ENCODE measurements at regions not wholly inside any gene's neighbourhood (a gene's known extent, or its start where the extent isn't known, plus 50 kb on each side); places are given as distances from the start of the nearest gene placed in this dataset.
"Not testable (repeated sequence)": the region's sequence is repeated elsewhere in the genome, so short reads cannot be mapped to it uniquely, and the experiment has no call there.

DNA sequence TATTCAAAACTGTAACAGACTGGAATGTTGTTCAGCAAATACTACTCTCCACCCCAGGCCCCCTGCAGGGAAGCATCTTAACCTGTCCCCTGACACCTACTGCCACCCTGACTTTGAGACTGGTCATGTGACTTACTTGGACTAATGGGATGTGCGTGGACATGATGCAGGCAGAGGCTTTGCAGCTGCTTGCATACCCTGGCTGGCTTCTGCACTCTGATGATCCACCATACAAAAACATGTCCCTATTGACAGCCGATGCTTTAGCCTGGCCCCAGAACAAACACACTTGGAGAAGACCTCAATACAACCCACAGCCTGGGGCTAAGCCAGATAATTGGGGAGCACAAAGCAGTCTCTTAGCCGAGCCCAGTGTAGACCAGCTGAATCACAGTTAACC, 180.5 kb downstream of the ATP6V0E2 start:
- not testable (repeated sequence) for H3K27ac ChIP-seq (replicated peaks); H3K4me3 ChIP-seq (replicated peaks; ENCODE audit: insufficient read depth, low read length); H3K27me3 ChIP-seq (ENCODE audit: insufficient read depth, poor library complexity, severe bottlenecking); DNase-seq (ENCODE audit: low read depth in 1 of 2, low spot score in 1 of 2)

DNA sequence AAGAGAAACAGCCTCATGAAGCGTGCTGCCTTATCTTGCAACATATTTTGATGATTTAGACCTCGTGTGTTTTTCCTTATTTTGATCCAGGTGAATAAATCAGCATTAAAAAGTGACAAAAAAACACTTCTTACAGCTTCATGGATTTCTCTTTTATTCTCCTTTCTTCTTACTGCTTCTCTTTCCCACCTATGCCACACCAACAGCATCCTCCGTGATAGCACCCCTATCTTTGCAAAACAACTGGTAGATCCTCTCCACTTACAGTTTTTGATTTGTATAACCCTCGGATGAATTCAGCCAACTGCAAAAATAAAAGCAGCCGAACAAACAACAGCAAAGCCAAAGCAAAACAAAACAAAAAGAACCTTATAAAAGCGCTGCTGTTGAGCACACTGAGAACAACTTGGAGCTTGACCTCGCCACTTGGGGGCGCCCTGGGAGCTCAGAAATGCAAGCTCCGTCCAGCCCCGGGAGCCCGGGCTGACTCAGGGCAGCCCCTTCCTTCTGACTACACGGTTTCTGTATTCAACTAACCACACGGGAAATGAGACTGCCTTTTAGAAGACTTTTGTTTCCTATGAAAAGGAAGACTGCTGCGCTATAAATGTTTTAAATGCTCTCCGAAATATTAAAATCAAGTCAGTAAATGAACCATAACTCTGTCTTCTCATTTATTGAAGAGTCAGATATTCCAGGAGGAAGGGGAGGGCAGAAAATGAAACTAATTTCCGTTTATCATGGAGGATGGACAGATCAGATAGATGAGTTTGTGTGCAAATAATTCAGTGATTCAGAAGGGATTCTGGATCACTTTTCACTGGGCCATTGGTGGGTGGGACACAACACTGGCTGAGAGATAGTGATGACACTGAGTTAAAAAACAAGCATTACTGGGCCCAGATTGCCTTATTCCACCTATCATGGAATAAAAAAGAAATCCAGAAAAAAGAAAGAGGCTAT, 186.8 kb downstream of the ATP6V0E2 start:
- H3K27me3 ChIP-seq (ENCODE audit: insufficient read depth, poor library complexity, severe bottlenecking); H3K27ac ChIP-seq (replicated peaks); H3K4me3 ChIP-seq (replicated peaks; ENCODE audit: insufficient read depth, low read length): not testable (repeated sequence)
- DNase-seq (ENCODE audit: low read depth in 1 of 2, low spot score in 1 of 2) = peak in 1 of 2 experiments; percentile 73

DNA sequence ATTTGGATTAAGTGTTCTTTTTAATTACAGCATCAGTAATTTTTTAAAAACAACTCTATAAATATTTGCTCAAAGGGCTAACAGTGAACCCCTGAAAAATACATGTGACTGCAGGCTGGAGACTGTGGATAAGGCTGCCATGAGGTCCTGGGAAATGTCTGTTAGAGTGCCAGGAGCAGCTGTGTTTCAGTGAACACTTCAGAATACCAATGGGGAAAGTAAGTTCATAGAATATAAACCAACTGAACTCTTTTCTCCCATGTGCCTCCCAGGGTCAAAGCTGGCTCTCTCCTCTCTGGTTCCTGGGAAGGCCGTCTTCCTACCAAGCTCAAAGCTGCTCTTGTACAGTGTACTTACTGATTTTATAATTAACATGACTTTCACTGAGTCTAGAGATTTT, 189.4 kb downstream of the ATP6V0E2 start:
- DNase-seq (ENCODE audit: low read depth in 1 of 2, low spot score in 1 of 2) = not testable (repeated sequence)

DNA sequence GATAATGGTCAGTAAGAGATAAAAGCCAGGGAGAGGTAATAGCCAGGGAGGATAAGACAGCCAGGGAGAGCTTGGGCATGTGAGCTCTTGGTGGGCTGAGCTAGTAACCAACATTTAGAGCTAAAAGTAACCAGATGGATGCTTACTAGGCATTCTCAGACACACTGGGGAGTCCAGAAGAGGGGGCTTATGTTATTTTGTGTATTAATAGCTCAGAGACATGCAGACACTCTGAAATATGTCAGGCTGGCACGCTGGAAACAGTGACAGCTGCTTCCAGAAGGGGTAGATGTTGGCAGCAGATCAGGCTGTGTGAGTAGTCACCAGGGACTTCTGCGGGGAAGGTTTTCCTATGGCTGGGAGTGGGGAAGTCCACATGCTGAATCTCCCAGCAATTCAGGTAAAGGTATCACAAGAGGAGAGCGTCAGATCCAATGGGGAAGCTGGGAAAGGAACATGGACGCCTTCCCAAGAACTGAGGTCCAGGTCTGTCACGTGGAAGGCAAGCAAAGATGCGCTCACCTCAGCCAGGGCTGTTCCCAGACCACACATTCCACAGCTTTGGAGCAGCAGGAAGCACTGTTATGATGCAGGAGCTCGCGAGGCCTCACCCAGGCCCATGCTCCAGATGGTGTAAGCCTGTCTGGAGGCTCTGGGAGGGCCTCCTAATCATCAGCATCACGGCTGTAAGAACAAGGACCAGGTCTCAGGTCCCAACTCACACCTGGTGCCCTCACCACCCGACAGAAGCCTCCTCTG, 196.0 kb downstream of the ATP6V0E2 start:
- not testable (repeated sequence) for H3K27me3 ChIP-seq (ENCODE audit: insufficient read depth, poor library complexity, severe bottlenecking); H3K4me3 ChIP-seq (replicated peaks; ENCODE audit: insufficient read depth, low read length); H3K27ac ChIP-seq (replicated peaks); DNase-seq (ENCODE audit: low read depth in 1 of 2, low spot score in 1 of 2)

More for the DNA sequence above, 189.4 kb downstream of the ATP6V0E2 start:
- not testable (repeated sequence) for H3K27me3 ChIP-seq (ENCODE audit: insufficient read depth, poor library complexity, severe bottlenecking); H3K27ac ChIP-seq (replicated peaks); H3K4me3 ChIP-seq (replicated peaks; ENCODE audit: insufficient read depth, low read length)

DNA sequence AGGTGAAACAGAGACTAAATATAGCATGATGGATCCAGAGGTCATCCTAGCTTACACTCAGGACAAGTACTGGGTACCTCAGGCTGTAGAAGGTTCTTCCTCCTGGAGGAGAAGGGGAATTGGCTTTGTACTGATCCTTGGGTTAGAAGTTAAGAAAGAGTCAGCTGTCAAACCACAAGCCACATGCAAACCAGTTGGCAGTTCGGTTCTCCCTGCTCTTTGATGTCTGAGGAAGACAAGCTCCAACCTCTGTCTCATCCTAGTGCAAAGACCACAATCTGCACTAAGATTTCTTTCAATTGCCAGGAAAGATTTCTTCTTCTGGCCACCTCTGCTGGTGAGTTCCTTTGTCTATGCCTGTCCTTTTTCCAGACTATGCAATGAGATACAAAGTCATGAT, 203.8 kb downstream of the ATP6V0E2 start:
- not testable (repeated sequence) for H3K27ac ChIP-seq (replicated peaks); H3K4me3 ChIP-seq (replicated peaks; ENCODE audit: insufficient read depth, low read length); H3K27me3 ChIP-seq (ENCODE audit: insufficient read depth, poor library complexity, severe bottlenecking)
- peak in 1 of 2 experiments; percentile 17 for DNase-seq (ENCODE audit: low read depth in 1 of 2, low spot score in 1 of 2)

DNA sequence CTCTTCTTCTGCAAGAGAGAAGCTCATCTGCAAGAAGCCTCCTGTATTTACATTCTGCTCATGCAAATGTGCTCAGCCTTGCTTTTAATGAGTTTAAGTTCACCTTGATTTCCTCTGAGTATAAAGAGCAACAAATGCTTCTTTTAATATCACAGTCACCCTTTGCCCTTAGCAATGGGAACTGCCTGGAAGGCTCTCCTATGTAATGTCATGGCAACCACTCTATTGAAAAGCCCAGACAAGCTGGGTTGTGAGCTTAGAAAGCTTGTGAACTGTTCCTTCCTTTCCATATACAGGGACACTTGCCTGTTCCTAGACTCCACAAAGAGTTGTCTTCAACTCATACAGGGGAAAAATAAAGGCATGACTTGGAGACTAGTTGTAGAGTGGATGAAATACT, 208.1 kb downstream of the ATP6V0E2 start:
- H3K4me3 ChIP-seq (replicated peaks; ENCODE audit: insufficient read depth, low read length); H3K27ac ChIP-seq (replicated peaks); DNase-seq (ENCODE audit: low read depth in 1 of 2, low spot score in 1 of 2); H3K27me3 ChIP-seq (ENCODE audit: insufficient read depth, poor library complexity, severe bottlenecking): not testable (repeated sequence)

DNA sequence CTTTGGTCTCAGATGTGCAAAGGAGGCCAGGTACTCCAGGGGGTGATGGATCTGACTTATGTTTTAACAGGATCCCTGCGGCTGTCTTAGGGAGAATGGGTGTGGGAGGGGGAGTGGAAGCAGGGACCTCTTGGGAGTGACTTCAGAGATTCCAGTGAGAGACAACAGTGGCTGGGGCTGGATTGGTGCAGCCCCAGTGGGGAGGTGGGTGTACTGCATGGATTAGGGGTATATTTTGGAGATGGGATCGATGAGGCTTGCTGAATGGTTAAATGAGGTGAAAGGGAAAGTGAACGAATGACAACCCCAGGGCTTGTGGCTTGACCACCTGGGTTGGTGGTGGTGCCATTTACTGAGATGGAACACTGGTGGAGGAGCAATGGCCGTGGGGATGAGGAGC, 211.0 kb downstream of the ATP6V0E2 start:
- not testable (repeated sequence) for H3K27ac ChIP-seq (replicated peaks); H3K4me3 ChIP-seq (replicated peaks; ENCODE audit: insufficient read depth, low read length); H3K27me3 ChIP-seq (ENCODE audit: insufficient read depth, poor library complexity, severe bottlenecking); DNase-seq (ENCODE audit: low read depth in 1 of 2, low spot score in 1 of 2)

DNA sequence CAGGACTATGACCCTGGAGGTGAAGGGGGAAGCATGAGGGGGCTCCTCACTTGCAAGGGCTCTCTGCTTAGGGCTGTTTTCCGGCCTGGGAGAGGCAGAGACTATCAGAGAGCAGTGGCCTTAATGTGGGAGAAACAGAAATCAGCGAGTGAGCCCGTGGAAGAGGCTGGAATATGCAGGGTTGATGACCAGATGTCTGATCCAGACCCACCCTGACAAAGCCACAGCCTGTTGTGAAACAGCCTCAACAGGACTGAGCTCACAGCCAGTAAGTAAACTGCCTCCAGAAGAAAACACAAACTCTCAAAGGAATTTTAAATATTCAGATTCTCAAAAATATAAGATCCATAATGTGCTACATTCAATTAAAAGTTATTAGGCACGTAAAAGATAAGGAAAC, 213.7 kb downstream of the ATP6V0E2 start:
- not testable (repeated sequence) for H3K27ac ChIP-seq (replicated peaks); H3K27me3 ChIP-seq (ENCODE audit: insufficient read depth, poor library complexity, severe bottlenecking); H3K4me3 ChIP-seq (replicated peaks; ENCODE audit: insufficient read depth, low read length); DNase-seq (ENCODE audit: low read depth in 1 of 2, low spot score in 1 of 2)

DNA sequence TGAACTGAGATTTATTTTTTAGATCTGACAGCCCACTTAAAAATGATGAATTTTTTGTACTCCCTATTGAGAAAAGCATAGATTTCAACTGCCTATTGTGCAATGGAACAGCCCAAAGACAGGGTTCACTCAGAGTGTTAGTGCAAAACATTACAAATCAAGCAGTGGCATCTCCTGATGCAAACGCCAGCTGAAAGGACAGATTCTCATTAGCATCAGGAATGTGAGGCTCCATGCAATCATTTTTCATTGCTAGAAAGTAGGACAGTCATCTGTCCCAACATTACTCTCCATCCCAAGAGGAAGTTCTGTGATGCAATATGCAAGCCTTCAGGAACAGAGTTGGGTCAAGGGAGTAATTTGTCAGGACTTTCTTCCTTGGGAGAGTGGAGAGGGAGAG, 215.4 kb downstream of the ATP6V0E2 start:
- H3K4me3 ChIP-seq (replicated peaks; ENCODE audit: insufficient read depth, low read length); H3K27ac ChIP-seq (replicated peaks); H3K27me3 ChIP-seq (ENCODE audit: insufficient read depth, poor library complexity, severe bottlenecking); DNase-seq (ENCODE audit: low read depth in 1 of 2, low spot score in 1 of 2): not testable (repeated sequence)

DNA sequence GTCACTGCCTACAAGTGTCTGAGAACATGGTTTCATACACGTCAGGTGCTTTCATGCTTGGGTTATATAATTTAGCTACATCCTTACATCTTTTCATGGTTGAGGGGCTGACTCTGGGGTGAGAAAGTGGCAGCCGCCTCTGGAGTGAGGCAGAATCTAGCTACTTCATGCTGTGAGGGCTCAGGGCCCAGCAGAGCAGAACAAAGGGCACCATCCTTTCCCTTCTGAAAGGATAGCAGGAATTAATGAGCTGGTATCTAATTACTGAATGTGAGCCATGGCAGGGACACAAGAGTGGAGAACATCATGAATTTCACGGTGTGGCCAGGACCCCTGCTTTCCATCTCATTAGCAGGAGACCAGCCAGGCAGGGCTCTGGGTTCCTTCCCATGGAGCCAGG, 217.0 kb downstream of the ATP6V0E2 start:
- H3K4me3 ChIP-seq (replicated peaks; ENCODE audit: insufficient read depth, low read length); H3K27ac ChIP-seq (replicated peaks); H3K27me3 ChIP-seq (ENCODE audit: insufficient read depth, poor library complexity, severe bottlenecking); DNase-seq (ENCODE audit: low read depth in 1 of 2, low spot score in 1 of 2): not testable (repeated sequence)

DNA sequence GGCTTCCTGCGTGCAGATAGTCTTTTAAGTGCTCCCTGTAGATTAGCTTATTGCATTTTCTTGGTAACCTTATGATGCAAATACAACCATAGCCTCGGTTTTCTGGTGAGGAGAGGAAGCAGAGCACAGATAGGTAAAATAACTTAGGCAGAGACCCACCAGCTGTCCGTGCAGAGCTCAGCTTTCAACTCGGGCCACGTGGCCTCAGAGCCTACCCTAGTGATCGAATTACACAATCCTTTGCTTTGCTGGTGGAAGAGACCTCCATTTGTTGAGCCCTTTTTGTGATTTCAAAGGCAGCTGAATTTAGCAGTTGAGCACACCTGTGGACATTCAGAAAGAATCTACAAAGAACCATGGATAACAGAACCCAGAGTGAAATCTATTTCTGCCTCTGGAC, 220.1 kb downstream of the ATP6V0E2 start:
- H3K27me3 ChIP-seq (ENCODE audit: insufficient read depth, poor library complexity, severe bottlenecking); H3K4me3 ChIP-seq (replicated peaks; ENCODE audit: insufficient read depth, low read length); DNase-seq (ENCODE audit: low read depth in 1 of 2, low spot score in 1 of 2): not testable (repeated sequence)

DNA sequence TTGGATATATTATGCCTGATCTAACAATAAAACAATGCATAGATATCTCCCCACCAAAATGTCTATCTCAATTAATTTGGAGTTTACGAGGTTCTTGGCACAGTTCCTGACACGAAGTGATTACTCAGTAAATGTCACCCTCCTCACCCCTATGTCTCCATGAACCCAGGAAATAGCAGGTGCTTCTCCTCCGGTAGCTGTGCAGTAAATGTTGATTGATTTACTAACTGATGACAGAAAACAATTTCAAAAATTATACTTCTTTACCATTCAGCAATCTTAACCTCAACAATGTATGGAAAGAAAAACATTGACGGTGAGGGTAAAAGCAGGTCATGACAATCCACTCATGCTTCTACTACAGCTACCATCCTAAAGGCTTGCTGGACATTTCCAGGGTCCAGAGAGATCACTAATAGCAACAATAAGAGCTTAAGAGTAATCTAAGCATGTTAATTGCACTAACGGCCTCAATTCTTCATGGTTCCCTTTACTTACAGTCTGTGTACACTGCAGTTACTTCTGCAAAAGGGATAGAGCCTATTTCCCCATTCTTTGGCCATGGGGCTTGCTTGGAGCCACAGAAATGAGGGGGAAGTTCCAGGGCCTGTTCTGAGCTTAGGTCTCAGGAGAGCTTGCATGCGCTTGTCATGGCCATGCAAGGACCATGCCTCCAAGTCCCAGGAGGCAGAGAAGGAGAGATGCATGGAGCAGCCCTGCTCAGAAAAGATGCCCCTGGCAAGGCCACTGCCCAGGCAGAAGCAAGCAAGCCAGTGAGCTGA, 222.6 kb downstream of the ATP6V0E2 start:
- peak; percentile 1 to 83 for DNase-seq (ENCODE audit: low read depth in 1 of 2, low spot score in 1 of 2)
- peak overlapping the region; percentile 28; the same call in 1 of the 2 replicates for H3K27ac ChIP-seq (replicated peaks)
- H3K4me3 ChIP-seq (replicated peaks; ENCODE audit: insufficient read depth, low read length); H3K27me3 ChIP-seq (ENCODE audit: insufficient read depth, poor library complexity, severe bottlenecking): not testable (repeated sequence)

More for the DNA sequence above, 220.1 kb downstream of the ATP6V0E2 start:
- H3K27ac ChIP-seq (replicated peaks) = not testable (repeated sequence)

DNA sequence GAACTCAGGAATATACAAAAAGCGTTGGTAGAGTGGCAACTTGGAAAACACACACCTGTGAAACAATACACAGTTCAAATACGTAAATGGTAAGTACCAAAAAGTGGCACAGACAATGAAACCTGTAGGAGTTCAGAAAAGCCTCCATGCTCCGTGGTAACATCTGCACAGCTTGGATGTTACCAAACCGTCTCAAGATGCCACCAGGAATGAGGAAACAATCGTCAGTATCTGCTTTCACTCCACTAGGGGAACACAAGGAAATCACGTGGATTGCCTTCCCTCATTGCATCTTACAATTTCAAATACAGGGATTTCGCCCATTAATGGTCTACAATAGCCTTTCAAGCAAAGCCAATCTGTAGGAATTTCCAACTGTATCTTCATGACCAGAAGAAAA, 224.6 kb upstream of the LRRC61 start:
- not testable (repeated sequence) for DNase-seq (ENCODE audit: low read depth in 1 of 2, low spot score in 1 of 2); H3K27me3 ChIP-seq (ENCODE audit: insufficient read depth, poor library complexity, severe bottlenecking); H3K4me3 ChIP-seq (replicated peaks; ENCODE audit: insufficient read depth, low read length); H3K27ac ChIP-seq (replicated peaks)

DNA sequence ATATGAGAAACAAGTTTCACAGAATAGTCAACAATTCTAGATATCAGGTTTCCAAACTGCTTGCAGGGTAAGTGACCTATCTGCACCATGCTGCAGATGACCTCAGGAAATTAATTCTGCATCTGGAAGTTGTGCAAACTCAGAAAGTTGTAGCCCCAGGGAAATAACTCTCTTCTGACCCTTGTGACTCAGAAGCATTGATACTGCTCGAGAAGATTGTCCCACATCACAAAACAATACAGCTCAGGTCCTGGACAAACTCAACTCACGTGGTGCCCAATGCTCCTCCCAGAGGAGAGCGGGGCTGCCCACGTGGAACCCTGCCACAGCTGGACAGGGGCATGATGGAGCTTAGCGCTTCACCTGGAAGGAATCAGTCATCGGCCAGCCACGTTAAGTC, 221.9 kb upstream of the LRRC61 start:
- H3K27me3 ChIP-seq (ENCODE audit: insufficient read depth, poor library complexity, severe bottlenecking); H3K4me3 ChIP-seq (replicated peaks; ENCODE audit: insufficient read depth, low read length); DNase-seq (ENCODE audit: low read depth in 1 of 2, low spot score in 1 of 2); H3K27ac ChIP-seq (replicated peaks): not testable (repeated sequence)

Data from HL-60 (cell line).